Aorta (tissue), 5 donors: ENCODE measurements at regions not wholly inside any gene's neighbourhood (a gene's known extent, or its start where the extent isn't known, plus 50 kb on each side); places are given as distances from the start of the nearest gene placed in this dataset.
A peak's percentile ranks its signal among the peaks of the same experiment; 100 is the strongest.

Source experiments
- ATAC-seq: fragments of 200-7000 bp; cut with Tn5 transposase; one replicate; pipeline ENCODE4 v1.9.1; 2022; ENCODE audit warnings: moderate library complexity; ENCODE audit not compliant: low FRiP score
- DNase-seq, 2 donors: peaks; one replicate each; pipeline ENCODE4 v3.0.0-alpha.2; 2020
- H3K27ac ChIP-seq, 2 donors: one replicate each; pipeline ENCODE4 v1.5.1; 2013; ENCODE audit warnings: low read length in 2 of 2, mild to moderate bottlenecking in 2 of 2, moderate library complexity in 2 of 2, control low read depth in 1 of 2, inconsistent platforms in 1 of 2, low read depth in 1 of 2
- H3K27me3 ChIP-seq, 2 donors: one replicate each; pipeline ENCODE4 v1.6.1; 2013; ENCODE audit warnings: control low read depth in 1 of 2, low read length in 1 of 2, mild to moderate bottlenecking in 1 of 2, moderate library complexity in 1 of 2; ENCODE audit not compliant: insufficient read depth in 2 of 2, control insufficient read depth in 1 of 2
- H3K36me3 ChIP-seq, 2 donors: one replicate each; pipeline ENCODE4 v1.6.1; 2013; ENCODE audit warnings: control low read depth in 1 of 2, low read length in 1 of 2, mild to moderate bottlenecking in 1 of 2; ENCODE audit not compliant: insufficient read depth in 2 of 2, control insufficient read depth in 1 of 2
- H3K4me1 ChIP-seq, 2 donors: one replicate each; pipeline ENCODE4 v1.6.1; 2013; ENCODE audit warnings: low read length in 2 of 2, control low read depth in 1 of 2, mild to moderate bottlenecking in 1 of 2, moderate library complexity in 1 of 2; ENCODE audit not compliant: insufficient read depth in 2 of 2, control insufficient read depth in 1 of 2
- H3K4me3 ChIP-seq, 2 donors: one replicate each; pipeline ENCODE4 v1.5.1; 2013; ENCODE audit warnings: low read length in 2 of 2, control low read depth in 1 of 2, mild to moderate bottlenecking in 1 of 2
- H3K9me3 ChIP-seq: one replicate; pipeline ENCODE4 v1.6.1; 2013; ENCODE audit warnings: mild to moderate bottlenecking, low read length; ENCODE audit not compliant: control insufficient read depth
- WGBS, 2 donors: extraction: QIAGEN DNeasy Blood & Tissue Kit; methylation state at CpG; one replicate each; pipeline ENCODE4 v1.1.7; 2013; 5-methylcytosine and 5-hydroxymethylcytosine counted together
- intact Hi-C, 2 donors: fragments of 100-400 bp; cut with DNase I; formaldehyde crosslinking; loops; one replicate each; pipeline versions ENCODE4 v1.14.2 to v1.15.0; 2022
- donor health status: healthy with polysubstance abuse.
- donor health status: Bipolar disorder and iron deficiency.
- donor health status: DM: no; HTN: no; CAD: no.
- donor health status: DM: no; HTN: no; CAD: no.
- donor health status: DM: yes; HTN: yes; CAD: no.

DNA sequence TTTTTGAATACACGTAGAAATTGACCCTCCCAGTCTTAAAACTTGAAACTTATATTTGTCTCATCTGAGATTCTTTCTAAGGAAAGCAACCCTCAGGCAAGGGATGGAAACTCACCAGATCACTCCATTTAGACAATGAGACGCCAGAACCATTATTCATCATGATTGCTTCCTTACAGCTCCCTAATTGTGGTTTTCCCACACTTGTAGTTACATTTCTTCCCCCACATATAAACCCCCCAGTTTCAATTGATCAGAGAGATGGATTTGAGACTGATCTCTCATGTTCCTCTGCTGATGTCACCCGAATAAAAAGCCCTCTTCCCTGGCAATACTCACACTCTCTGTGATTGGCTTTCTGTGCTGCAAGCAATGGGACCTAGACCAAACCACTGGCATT is 197.9 kb upstream of the STARD13 start:
- 95% methylated on average over 3 of the region's 3 CpGs for WGBS, 2 donors
- DNase-seq, result no peak
- Histone ChIP-seq H3K9me3 (no peaks in the 10 kb centered on the region), H3K36me3 (no peaks in the 10 kb centered on the region), H3K4me3 (no peak overlapping the region), H3K27ac (no peak overlapping the region), H3K4me1 (no peaks in the 10 kb centered on the region), H3K27me3 (no peaks in the 10 kb centered on the region)
- no peak for ATAC-seq
- intact Hi-C loops, result no loop called here

DNA sequence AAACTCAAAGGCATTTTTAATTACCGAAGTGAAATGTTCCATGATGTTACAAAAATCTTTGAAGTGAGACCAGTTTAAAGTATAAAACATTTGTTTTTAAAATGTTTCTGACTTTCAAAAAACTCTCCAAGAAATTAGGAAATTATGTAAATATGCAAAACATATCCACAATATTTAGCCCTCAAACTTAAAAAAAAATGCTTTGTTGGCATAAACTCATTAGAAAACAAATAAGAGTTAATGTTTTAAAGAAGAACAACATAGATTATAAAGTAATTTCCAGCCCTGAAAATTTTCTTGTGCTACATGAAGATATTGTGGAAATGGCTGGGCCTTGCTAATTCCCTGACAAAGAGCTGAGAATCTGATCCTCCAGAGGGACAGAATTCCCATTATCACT is 199.7 kb upstream of the STARD13 start:
- WGBS, 2 donors, result 99 to 100% methylated on average over 1 of the region's 1 CpG
- no peak for DNase-seq
- H3K36me3 ChIP-seq, result no peaks in the 10 kb centered on the region
- H3K4me1 ChIP-seq, result no peaks in the 10 kb centered on the region
- no peak overlapping the region for H3K27ac ChIP-seq
- no peak overlapping the region for H3K4me3 ChIP-seq
- intact Hi-C loops, result loop anchor here in 1 of 2 donors (5.0 kb wide), 1 partner anchor 258 kb away; no protein-coding TSS in a partner anchor
- no peaks in the 10 kb centered on the region for H3K27me3 ChIP-seq
- H3K9me3 ChIP-seq, result no peaks in the 10 kb centered on the region
- ATAC-seq, result no peak

GRCh38 chr13:33487575-33488243 is 202.2 kb upstream of the STARD13 start:
- DNase-seq (no peak), ATAC-seq (peak; percentile 88)
- H3K27ac ChIP-seq, result peak overlapping the region in 1 of 2 donors; percentile 40

GRCh38 chr13:33489563-33489962 is 204.0 kb upstream of the STARD13 start:
- no peaks in the 10 kb centered on the region for H3K27me3 ChIP-seq
- peaks cover 2 to 5% of the 10 kb centered on the region in 2 donors for H3K4me1 ChIP-seq
- 74 to 78% methylated on average over 4 of the region's 4 CpGs for WGBS, 2 donors
- intact Hi-C loops, result loop anchor here in 1 of 2 donors (5.0 kb wide), 1 partner anchor 262 kb away; no protein-coding TSS in a partner anchor
- ATAC-seq, result no peak
- no peak overlapping the region for H3K4me3 ChIP-seq
- H3K27ac ChIP-seq, result no peak overlapping the region
- DNase-seq, result no peak
- no peaks in the 10 kb centered on the region for H3K9me3 ChIP-seq
- no peaks in the 10 kb centered on the region for H3K36me3 ChIP-seq

More at GRCh38 chr13:33487575-33488243, 202.2 kb upstream of the STARD13 start:
- 38 to 42% methylated on average over 5 of the region's 5 CpGs for WGBS, 2 donors
- intact Hi-C loops, result loop anchor here in 1 of 2 donors (5.0 kb wide), 1 partner anchor 260 kb away; no protein-coding TSS in a partner anchor
- Histone ChIP-seq H3K36me3 (no peaks in the 10 kb centered on the region), H3K4me1 (no peaks in the 10 kb centered on the region), H3K4me3 (peak overlapping the region; percentile 20 to 87), H3K27me3 (no peaks in the 10 kb centered on the region), H3K9me3 (no peaks in the 10 kb centered on the region)

GRCh38 chr13:33490461-33491327 is 205.1 kb upstream of the STARD13 start:
- no peaks in the 10 kb centered on the region for H3K36me3 ChIP-seq
- H3K4me1 ChIP-seq, result peaks cover 5 to 9% of the 10 kb centered on the region in 2 donors
- ATAC-seq (peak; percentile 26), DNase-seq (peak; percentile 42 to 69)
- H3K27ac ChIP-seq, result peak overlapping the region; percentile 50 to 61
- H3K27me3 ChIP-seq, result no peaks in the 10 kb centered on the region
- no peaks in the 10 kb centered on the region for H3K9me3 ChIP-seq
- intact Hi-C loops, result loop anchor here (5.0 to 10.0 kb wide), 3 partner anchors 47 to 206 kb away; partner anchors contain the start of gene STARD13 (in 1 of the 2)
- no peak overlapping the region for H3K4me3 ChIP-seq
- 59 to 62% methylated on average over 17 of the region's 17 CpGs for WGBS, 2 donors

GRCh38 chr13:33493672-33494365 is 208.3 kb upstream of the STARD13 start:
- H3K4me1 ChIP-seq, result peaks cover 5 to 13% of the 10 kb centered on the region in 2 donors
- no peaks in the 10 kb centered on the region for H3K9me3 ChIP-seq
- H3K27me3 ChIP-seq, result no peaks in the 10 kb centered on the region
- H3K4me3 ChIP-seq, result no peak overlapping the region
- intact Hi-C loops, result loop anchor here (5.0 to 10.0 kb wide), 3 partner anchors 43 to 209 kb away; partner anchors contain the start of gene STARD13 (in 1 of the 2)
- peak overlapping the region in 1 of 2 donors; percentile 2 for H3K27ac ChIP-seq
- ATAC-seq (no peak), DNase-seq (no peak)
- H3K36me3 ChIP-seq, result no peaks in the 10 kb centered on the region
- 68 to 69% methylated on average over 6 of the region's 6 CpGs for WGBS, 2 donors

DNA sequence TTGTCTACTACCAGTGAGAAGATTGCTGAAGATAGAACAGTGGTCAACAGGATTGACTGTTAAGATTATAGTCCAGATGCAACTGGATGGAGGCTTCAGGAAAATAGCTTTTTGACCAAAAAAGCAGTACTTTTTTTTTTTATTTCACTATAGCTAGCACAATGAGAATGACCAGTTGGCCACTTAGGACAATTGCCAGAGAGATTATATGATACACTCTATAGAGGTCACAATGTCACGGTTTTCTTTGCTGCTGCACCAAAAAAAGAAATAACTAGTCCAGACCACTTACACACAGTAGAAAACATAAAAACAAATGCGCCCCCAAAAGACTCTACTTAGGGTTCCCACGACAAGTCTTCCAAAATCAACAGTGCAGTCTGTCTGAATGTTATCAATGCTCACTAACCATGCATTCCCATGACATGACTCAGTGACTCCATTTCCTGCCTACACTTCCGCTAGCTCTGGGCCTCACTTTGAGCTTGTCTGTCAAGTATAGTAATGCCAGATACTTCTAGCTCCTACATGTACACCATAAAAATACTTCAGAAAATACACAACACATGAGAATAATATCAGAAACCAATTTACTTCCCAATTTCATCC is 209.1 kb upstream of the STARD13 start:
- no peak overlapping the region for H3K4me3 ChIP-seq
- H3K9me3 ChIP-seq, result no peaks in the 10 kb centered on the region
- DNase-seq, result peak in 1 of 2 donors; percentile 49
- ATAC-seq, result peak; percentile 65
- WGBS, 2 donors, result 8% methylated on average over 4 of the region's 4 CpGs
- no peaks in the 10 kb centered on the region for H3K36me3 ChIP-seq
- H3K27ac ChIP-seq, result no peak overlapping the region
- H3K27me3 ChIP-seq, result no peaks in the 10 kb centered on the region
- intact Hi-C loops, result loop anchor here (5.0 to 10.0 kb wide), 3 partner anchors 43 to 210 kb away; partner anchors contain the start of gene STARD13 (in 1 of the 2)
- peaks cover 5 to 13% of the 10 kb centered on the region in 2 donors for H3K4me1 ChIP-seq

DNA sequence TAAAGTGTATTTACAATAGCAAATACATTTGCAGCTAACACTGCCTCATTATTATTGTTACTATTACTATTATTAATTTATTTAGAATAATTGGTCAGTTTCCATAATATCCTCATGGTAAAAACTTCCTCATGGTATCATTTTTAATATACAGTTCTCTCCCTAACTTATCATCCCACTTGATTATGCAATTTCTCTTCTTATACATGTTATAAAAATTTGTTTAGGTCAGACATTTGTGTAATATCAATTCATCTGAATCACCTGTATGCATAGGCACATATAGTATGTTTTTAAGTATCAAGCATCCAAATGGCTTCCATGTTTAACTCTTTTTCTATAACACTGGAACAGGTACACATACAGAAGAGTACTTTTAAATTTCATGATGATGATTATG is 210.8 kb upstream of the STARD13 start:
- Histone ChIP-seq H3K4me1 (peaks cover 6 to 13% of the 10 kb centered on the region in 2 donors), H3K9me3 (no peaks in the 10 kb centered on the region), H3K36me3 (no peaks in the 10 kb centered on the region), H3K27ac (no peak overlapping the region), H3K4me3 (no peak overlapping the region), H3K27me3 (no peaks in the 10 kb centered on the region)
- no peak for ATAC-seq
- DNase-seq, result no peak
- intact Hi-C loops, result loop anchor here in 1 of 2 donors (10.0 kb wide), 1 partner anchor 212 kb away; the partner anchor contains the start of gene STARD13
